SK-N-MC (cell line): ENCODE measurements at regions not wholly inside any gene's neighbourhood (a gene's known extent, or its start where the extent isn't known, plus 50 kb on each side); places are given as distances from the start of the nearest gene placed in this dataset.

Experiments used
- DNase-seq: peaks from one replicate; pipeline ENCODE4 v3.0.0-alpha.2; 2011; ENCODE audit warnings: low read depth, low spot score
- H3K27ac ChIP-seq: fragments of 200-600 bp; sonication (generic); 2 replicates; pipeline ENCODE4 v1.5.1; 2016; ENCODE audit warnings: mixed run types
- H3K36me3 ChIP-seq: fragments of 200-600 bp; sonication (generic); 2 replicates; pipeline ENCODE4 v1.6.1; 2017; ENCODE audit warnings: antibody characterized with exemption, low read length, mixed read lengths; ENCODE audit not compliant: insufficient read depth
- H3K4me3 ChIP-seq: fragments of 200-600 bp; sonication (generic); 2 replicates; pipeline ENCODE4 v1.5.1; 2016
- H3K9ac ChIP-seq: fragments of 200-600 bp; sonication (generic); 2 replicates; pipeline ENCODE4 v1.8.0; 2017; ENCODE audit warnings: mixed run types, mixed read lengths; ENCODE audit not compliant: insufficient read length
- H3K9me3 ChIP-seq: fragments of 200-600 bp; sonication (generic); 2 replicates; pipeline ENCODE4 v1.6.1; 2017; ENCODE audit warnings: low read depth, mild to moderate bottlenecking, antibody characterized with exemption, low read length, moderate library complexity, mixed read lengths
- EZH2 ChIP-seq: fragments of 200-600 bp; sonication (generic); IDR thresholded peaks from one replicate; pipeline ENCODE4 v1.6.1; 2017; ENCODE audit warnings: antibody characterized with exemption
- FOXP2 ChIP-seq: optimal IDR thresholded peaks from 2 replicates; pipeline ENCODE3; 2011; ENCODE audit warnings: mild to moderate bottlenecking, moderate library complexity; ENCODE audit not compliant: insufficient read depth; ENCODE audit errors: extremely low read length, control extremely low read depth
- POLR2AphosphoS5 ChIP-seq: IDR thresholded peaks from 2 replicates; pipeline ENCODE4 v1.6.1; 2012; ENCODE audit warnings: mild to moderate bottlenecking, low read depth, low read length, borderline replicate concordance

DNA sequence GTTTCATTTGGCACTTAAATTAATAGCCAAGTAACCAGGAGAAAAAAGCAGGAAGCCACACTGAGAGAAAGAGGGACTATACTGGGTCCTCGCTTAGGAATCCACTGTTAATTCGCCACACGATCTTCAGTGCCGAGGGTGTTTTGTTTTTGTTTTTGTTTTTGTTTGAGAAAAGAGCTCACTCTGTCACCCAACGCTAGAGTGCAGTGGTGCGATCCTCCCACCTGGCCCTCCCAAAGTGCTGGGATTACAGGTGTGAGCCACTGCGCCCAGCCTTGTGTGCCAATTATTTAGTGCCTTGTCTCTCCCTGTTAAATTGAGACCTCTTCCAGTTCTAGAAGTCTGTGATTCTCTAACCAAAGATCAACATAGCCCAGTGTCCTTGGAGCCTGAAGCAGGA lies 53.8 kb upstream of the TPM1 start:
- no peak overlapping the region for H3K9ac ChIP-seq
- DNase-seq: no peak
- no peak for TF ChIP-seq EZH2
- TF ChIP-seq FOXP2: no peak
- TF ChIP-seq POLR2AphosphoS5: no peak
- no peak overlapping the region for H3K4me3 ChIP-seq
- no peak overlapping the region for H3K27ac ChIP-seq
- no peaks in the 10 kb centered on the region for H3K36me3 ChIP-seq
- no peaks in the 10 kb centered on the region for H3K9me3 ChIP-seq

DNA sequence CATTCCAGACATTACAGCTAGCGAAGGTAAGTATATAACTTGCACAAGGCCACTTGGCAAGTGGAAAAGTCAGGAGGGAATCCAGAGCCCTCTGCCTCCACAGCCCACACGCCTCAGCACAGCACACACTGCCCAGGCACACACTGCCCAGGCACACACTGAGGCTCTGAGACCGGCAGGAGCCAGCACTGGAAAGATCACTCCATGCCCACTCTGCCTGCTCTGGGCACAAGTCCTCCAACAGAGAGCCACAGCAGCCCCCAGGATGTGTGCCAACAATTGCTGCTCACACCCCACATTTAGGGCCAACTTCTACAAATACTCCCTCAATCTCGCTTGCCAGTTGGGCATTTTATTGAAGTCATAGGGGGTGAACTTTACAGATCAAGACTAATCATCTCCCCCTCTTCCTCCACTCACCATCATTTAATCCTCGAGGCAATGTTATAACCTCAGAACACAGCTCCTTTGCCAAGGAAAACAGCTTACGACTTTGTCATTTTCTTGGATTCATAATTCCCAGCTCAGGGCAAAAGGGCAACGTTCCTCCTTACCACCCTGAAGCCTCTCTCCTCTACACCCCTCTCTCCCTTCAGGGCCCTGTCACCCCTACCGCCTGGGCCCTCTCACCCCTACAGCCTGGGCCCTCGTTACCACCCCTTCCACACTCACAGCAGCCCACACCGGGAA lies 53.0 kb upstream of the TPM1 start:
- H3K27ac ChIP-seq: no peak overlapping the region
- H3K4me3 ChIP-seq: no peak overlapping the region
- no peak overlapping the region for H3K9ac ChIP-seq
- TF ChIP-seq EZH2 (no peak), FOXP2 (no peak), POLR2AphosphoS5 (no peak)
- no peak for DNase-seq
- H3K36me3 ChIP-seq: no peaks in the 10 kb centered on the region
- H3K9me3 ChIP-seq: no peaks in the 10 kb centered on the region

DNA sequence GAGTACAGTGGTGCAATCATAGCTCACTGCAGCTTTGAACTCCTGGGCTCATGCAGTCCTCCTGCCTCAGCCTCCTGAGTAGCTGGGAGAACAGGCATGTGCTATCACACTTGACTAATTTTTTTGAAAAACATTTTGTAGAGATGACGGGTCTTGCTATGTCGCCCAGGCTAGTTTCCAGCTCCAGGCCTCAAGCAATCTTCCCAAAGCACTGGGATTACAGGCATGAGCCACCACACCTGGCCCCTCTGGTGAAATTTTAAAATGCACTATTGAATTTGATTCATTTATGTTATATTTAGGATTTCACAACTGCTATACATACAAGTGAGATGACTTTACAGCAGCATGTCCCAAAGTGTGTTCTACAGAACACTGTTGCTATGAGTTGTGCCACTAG lies 50.8 kb upstream of the TPM1 start:
- DNase-seq: no peak
- Histone ChIP-seq H3K27ac (no peak overlapping the region), H3K9me3 (no peaks in the 10 kb centered on the region), H3K36me3 (no peaks in the 10 kb centered on the region), H3K4me3 (no peak overlapping the region), H3K9ac (no peak overlapping the region)
- TF ChIP-seq POLR2AphosphoS5 (no peak), FOXP2 (no peak)

DNA sequence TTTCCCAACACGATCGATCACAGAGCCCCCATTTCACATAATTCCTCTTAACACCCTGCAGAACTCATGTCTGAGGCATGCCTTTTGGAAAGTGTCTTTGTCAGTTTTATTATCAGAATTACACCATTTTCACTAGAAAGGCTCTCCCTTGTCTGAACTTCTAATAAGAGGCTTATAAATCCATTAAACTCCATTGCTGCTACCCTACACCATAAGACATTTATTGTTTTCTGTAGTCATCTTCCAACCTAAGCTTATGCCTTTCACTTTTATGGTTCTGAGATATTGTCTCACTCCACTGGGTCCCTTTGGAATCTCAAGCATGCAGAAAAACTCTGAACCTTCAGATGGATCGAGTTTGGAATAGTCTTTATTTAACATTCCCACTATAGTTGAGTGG lies 50.2 kb upstream of the TPM1 start:
- no peak for TF ChIP-seq POLR2AphosphoS5
- TF ChIP-seq EZH2: no peak
- no peak for TF ChIP-seq FOXP2
- H3K36me3 ChIP-seq: no peaks in the 10 kb centered on the region
- no peak overlapping the region for H3K4me3 ChIP-seq
- no peak overlapping the region for H3K9ac ChIP-seq
- H3K9me3 ChIP-seq: no peaks in the 10 kb centered on the region
- no peak for DNase-seq
- H3K27ac ChIP-seq: no peak overlapping the region
